ENCODE measurements at regions not wholly inside any gene's neighbourhood (a gene's known extent, or its start where the extent isn't known, plus 50 kb on each side); places are given as distances from the start of the nearest gene placed in this dataset.
"Not testable (repeated sequence)": the region's sequence is repeated elsewhere in the genome, so short reads cannot be mapped to it uniquely, and the experiment has no call there.

DNA sequence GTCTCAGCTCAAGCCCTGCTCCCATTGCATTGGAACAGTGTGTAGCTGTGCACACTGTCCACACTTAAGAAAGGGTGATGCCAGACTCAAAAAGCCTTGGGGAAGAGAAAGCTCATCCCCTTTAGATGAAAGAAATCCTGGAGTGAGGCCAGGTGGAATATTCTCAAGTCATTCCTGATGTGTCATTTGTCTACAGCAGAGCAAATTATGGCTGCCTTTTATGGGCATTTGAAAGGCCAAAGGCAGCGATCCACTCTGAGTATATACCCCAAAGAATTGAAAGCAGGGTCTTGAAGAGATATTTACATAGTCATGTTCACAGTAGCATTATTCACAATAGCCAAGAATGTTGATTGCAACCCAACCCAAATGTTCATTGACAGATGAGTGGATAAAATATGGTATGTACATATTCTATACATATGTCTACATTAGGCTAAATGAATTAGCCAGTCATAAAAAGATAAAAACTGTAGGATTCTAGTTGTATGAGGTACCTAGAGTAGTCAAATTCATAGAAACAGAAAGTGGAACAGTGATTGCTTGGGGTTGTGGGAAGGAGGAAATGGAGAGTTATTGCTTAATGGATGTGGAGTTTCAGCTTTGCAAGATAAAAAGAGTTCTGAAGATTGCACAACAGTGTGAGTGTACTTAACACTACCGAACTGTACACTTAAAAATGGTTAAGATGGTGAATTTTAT lies 214.9 kb downstream of the KCNRG start:
- DNase-seq (ENCODE audit: low read depth, low spot score) = no peak

- DNase-seq (ENCODE audit: low read depth, low spot score) = no peak
Measured at GRCh38 chr13:50230662-50230978, 215.4 kb downstream of the KCNRG start.

DNA sequence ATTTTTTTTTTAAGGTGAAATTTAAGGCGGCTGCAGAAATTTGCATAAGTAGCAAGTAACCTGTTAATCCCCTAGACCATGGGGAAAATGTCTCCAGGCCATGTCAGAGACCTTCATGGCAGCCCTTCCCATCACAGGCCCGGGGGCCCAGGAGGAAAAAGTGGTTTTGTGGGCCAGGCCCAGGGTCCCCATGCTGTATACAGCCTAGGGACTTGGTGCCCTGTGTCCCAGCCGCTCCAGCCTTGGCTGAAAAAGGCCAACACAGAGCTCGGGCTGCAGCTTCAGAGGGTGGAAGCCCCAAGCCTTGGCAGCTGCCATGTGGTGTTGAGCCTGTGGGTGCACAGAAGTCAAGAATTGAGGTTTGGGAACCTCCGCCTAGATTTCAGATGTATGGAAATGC lies 218.3 kb downstream of the KCNRG start:
- DNase-seq (ENCODE audit: low read depth, low spot score) = not testable (repeated sequence)

DNA sequence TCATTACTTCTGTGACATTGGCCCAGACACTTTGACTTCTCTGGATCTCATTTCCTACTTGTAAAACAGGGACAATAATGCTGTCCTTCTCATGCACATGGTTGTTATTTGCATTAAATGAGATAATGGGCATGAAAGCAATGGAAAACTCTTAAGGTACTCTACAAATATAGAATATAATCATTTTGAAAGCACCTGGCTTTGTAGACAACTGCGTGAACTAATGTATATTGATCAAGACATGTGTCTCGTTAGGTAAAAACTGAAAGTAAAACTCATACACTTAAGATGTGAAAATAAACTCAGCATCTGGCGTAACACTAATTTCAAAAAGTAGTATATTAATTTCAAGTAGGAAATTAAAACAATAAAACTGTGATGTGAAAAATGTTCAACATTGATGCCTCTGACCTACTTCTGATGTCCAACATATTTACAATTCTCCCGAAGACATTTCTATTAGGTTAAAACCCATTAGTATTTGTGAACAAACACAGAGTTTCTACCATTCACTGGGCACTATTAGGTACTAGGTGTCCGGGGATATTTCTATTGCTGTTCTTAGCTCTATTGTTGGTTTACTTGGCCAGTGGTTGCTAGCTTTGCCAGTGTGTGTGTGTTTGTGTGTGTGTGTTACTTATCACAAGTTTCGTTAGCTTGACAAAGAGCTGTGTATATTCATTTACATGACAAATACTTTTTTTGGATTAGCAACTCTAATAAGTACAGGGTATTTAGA lies 220.5 kb downstream of the KCNRG start:
- no peak for DNase-seq (ENCODE audit: low read depth, low spot score)

GRCh38 chr13:50236898-50237318 lies 221.7 kb downstream of the KCNRG start:
- DNase-seq (ENCODE audit: low read depth, low spot score) = no peak

- DNase-seq (ENCODE audit: low read depth, low spot score) = no peak
Measured at GRCh38 chr13:50238922-50239321, 223.7 kb downstream of the KCNRG start.

GRCh38 chr13:50241479-50241878 lies 226.2 kb downstream of the KCNRG start:
- no peak for DNase-seq (ENCODE audit: low read depth, low spot score)

- no peak for DNase-seq (ENCODE audit: low read depth, low spot score)
Measured at GRCh38 chr13:50243931-50244330, 228.7 kb downstream of the KCNRG start.

DNA sequence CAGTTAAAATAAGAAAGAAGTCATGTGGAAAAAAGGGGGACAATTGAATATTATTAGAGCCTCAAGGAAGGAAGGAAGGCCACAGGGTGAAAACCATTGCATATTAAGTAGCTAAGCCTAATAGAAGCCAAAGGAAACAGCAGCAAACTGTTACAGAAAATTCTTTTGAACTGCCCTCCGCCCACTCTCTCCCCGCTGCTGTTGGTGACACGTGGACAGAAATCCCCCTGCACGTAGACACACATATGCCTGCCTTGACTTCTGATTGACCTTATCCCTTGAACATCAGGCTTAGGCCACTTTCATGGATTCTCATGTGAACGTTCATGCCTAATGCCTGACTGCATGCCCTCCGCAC lies 229.1 kb downstream of the KCNRG start:
- DNase-seq (ENCODE audit: low read depth, low spot score) = no peak

DNA sequence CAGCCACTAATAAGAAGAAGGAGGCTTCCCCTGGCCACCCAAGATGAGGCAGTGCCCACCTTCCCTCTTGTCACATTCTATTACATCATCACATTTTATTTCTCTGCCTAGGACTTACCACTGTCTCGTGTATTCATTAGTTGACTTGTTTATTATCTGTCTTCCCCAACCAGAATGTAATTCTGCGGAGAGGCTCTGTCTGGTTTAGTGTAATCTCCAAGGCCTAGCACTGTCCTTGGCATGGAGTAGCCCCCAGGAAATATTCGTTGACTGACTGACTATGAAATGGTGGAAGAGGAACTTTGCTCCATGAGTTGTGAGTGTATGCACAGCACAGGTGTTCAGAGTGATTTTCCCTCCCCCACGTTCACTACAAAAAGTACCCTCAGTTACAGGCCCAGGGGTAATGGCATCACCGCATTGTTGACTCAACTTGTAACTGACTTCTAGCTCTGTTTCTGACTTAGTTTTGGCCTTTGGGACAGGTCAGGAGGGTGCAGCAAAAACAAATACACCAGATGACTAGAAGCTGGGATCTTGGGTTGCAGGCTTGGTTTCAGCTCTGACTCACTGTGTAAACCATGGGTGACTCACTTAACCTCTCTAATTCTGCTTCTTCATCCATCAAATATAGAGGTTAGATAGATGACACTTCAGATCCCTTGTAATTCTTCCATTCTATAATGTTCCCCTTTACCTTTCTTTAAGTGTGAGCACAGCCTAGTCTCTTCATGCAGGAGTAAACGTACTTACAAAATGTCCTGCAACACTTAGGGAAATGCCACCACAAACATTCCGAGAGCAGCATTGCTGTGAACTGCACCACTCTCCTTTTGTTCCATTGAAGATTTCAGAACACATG lies 229.7 kb downstream of the KCNRG start:
- no peak for DNase-seq (ENCODE audit: low read depth, low spot score)

GRCh38 chr13:50247223-50247622 lies 232.0 kb downstream of the KCNRG start:
- DNase-seq (ENCODE audit: low read depth, low spot score) = no peak

GRCh38 chr13:50248516-50249143 lies 233.4 kb downstream of the KCNRG start:
- DNase-seq (ENCODE audit: low read depth, low spot score) = no peak

GRCh38 chr13:50249144-50249521 lies 233.9 kb downstream of the KCNRG start:
- no peak for DNase-seq (ENCODE audit: low read depth, low spot score)

DNA sequence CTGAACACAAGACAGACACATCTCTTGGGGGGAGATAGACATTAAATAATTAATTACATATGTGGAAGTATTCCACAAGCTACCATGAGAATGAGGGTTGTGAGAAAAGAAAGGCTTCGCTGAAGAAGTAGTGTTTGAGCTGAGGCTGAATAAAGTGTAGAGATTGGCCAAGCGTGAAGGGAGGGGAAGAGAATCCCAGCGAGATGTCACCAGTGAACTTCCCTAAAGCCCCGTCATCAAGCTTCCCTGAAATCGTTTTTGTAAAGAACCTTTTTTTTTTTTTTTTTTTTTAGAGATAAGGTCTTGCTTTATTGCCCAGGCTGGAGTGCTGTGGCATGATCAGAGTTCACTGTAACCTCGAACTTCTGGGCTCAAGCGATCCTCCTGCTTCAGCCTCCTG lies 235.2 kb downstream of the KCNRG start:
- DNase-seq (ENCODE audit: low read depth, low spot score) = no peak

DNA sequence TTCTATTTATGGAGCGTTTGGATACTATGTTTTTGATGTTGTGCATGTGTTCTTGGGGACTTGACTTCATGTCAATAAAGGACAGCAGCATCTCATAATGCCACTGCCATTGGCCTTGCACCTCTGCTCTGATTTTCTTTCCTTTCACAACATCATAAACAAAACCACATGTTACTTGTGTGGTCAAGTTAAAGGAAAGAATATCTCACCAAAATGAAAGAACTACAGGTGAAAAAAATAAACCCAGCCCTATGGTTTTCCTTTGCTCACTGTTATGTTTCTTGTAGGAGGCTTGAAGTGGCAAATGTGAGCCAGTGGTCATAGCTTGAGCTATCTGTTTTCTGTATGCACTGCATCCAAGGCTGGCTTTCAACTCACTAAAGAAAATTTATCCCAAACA lies 240.4 kb downstream of the KCNRG start:
- no peak for DNase-seq (ENCODE audit: low read depth, low spot score)

DNA sequence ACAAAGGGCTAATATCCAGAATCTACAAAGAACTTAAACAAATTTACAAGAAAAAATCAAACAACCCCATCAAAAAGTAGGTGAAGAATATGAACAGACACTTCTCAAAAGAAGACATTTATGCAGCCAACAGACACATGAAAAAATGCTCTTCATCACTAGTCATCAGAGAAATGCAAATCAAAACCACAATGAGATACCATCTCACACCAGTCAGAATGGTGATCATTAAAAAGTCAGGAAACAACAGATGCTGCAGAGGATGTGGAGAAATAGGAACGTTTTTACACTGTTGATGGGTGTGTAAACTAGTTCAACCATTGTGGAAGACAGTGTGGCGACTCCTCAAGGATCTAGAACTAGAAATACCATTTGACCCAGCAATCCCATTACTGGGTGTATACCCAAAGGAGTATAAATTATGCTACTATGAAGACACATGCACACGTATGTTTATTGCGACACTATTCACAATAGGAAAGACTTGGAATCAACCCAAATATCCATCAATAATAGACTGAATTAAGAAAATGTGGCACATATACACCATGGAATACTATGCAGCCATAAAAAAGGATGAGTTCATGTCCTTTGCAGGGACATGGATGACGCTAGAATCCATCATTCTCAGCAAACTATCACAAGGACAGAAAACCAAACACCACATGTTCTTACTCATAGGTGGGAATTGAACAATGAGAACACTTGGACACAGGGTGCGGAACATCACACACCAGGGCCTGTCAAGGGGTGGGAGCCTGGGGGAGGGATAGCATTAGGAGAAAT lies 241.5 kb downstream of the KCNRG start:
- not testable (repeated sequence) for DNase-seq (ENCODE audit: low read depth, low spot score)

DNA sequence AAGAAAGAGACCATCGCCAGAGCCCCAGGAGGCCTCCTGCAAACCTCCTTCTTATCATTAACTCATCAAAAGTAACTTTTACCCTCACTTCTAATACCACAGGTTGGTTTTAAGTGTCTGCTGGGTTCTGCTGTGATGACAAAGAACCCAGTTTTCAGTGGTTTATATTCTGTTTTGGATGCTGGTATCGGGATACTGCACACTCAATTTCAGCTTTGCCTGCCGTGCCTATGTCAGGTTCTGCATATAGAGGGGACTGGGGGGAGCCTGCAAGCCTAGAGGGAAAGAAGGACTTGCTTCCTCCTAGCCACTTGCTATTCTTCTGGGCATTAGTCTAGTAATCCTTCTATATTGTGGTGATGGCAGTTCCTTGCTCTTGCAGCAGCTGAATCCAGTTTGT lies 242.4 kb downstream of the KCNRG start:
- no peak for DNase-seq (ENCODE audit: low read depth, low spot score)

GRCh38 chr13:50261130-50261901 lies 246.1 kb downstream of the KCNRG start:
- DNase-seq (ENCODE audit: low read depth, low spot score) = no peak

- DNase-seq (ENCODE audit: low read depth, low spot score) = no peak
Measured at GRCh38 chr13:50267066-50267465, 251.8 kb downstream of the KCNRG start.

DNA sequence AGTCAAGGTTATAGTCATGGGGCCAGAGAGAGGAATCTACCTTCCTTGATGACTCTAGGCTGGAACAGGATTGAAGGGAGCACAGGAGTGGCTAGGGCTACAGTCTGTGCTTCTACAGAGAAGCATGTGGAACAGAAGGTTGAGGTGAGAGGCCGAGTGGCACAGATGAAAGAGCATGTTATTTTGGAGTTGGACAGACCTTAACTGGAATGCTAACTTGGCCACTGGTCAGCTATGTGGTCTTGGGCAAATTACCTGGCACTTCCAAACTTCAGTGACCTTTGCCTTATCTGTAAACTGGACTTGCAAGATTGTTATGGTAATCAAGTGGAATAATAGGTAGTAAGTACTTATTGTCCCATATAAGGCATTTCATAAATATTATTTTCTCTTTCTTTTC lies 252.7 kb downstream of the KCNRG start:
- DNase-seq (ENCODE audit: low read depth, low spot score) = no peak

GRCh38 chr13:50268500-50268899 lies 253.3 kb downstream of the KCNRG start:
- DNase-seq (ENCODE audit: low read depth, low spot score) = no peak

All from iPS DF 19.7 (cell line).